Esophagus muscularis mucosa (tissue), 4 donors: ENCODE measurements at regions not wholly inside any gene's neighbourhood (a gene's known extent, or its start where the extent isn't known, plus 50 kb on each side); places are given as distances from the start of the nearest gene placed in this dataset.

Source experiments
- DNase-seq: peaks from one replicate; pipeline ENCODE4 v3.0.0-alpha.2; 2017; ENCODE audit errors: extremely low spot score
- H3K27ac ChIP-seq, 4 donors: fragments of 200-600 bp; sonication (generic); replicated peaks in 1 of 4; 1 replicate in 3 of 4; 2 replicates in 1 of 4; pipeline ENCODE4 v1.5.1; 2016 to 2019; ENCODE audit warnings: mild to moderate bottlenecking in 1 of 4
- H3K27me3 ChIP-seq, 4 donors: fragments of 200-600 bp; sonication (generic); one replicate each; pipeline versions ENCODE4 v1.5.1 to v1.6.0; 2016 to 2019
- H3K36me3 ChIP-seq, 4 donors: fragments of 200-600 bp; sonication (generic); one replicate each; pipeline ENCODE4 v1.5.1; 2016 to 2019
- H3K4me1 ChIP-seq, 4 donors: fragments of 200-600 bp; sonication (generic); one replicate each; pipeline ENCODE4 v1.5.1; 2016 to 2019
- H3K4me3 ChIP-seq, 4 donors: fragments of 200-600 bp; sonication (generic); 1 replicate in 2 of 4; 2 replicates in 2 of 4; pipeline ENCODE4 v1.5.1; 2016 to 2019; ENCODE audit warnings: mild to moderate bottlenecking in 4 of 4, moderate library complexity in 1 of 4
- H3K9me3 ChIP-seq, 4 donors: fragments of 200-600 bp; sonication (generic); 1 replicate in 3 of 4; 2 replicates in 1 of 4; pipeline ENCODE4 v1.5.1; 2016 to 2019
- EP300 ChIP-seq: sonication (generic); formaldehyde crosslinking; IDR thresholded peaks from one replicate; pipeline ENCODE4 v1.6.1; 2017; ENCODE audit warnings: antibody characterized with exemption
- POLR2A ChIP-seq: fragments of 450-650 bp; IDR thresholded peaks from one replicate; pipeline ENCODE4 v1.6.1; 2017; ENCODE audit warnings: antibody characterized with exemption, moderate library complexity, mild to moderate bottlenecking, low read depth
- POLR2AphosphoS5 ChIP-seq, 2 donors: sonication (generic); formaldehyde crosslinking; IDR thresholded peaks; one replicate each; pipeline ENCODE4 v1.6.1; 2017; ENCODE audit warnings: antibody characterized with exemption in 2 of 2
- WGBS: methylation state at CpG from one replicate; pipeline ENCODE4 v1.1.5; 2018; 5-methylcytosine and 5-hydroxymethylcytosine counted together
- intact Hi-C: fragments of 100-400 bp; cut with DNase I; formaldehyde crosslinking; loops from one replicate; pipeline ENCODE4 v1.15.1; 2023
- TF ChIP-seq, protein P1 (sequence below), 3 experiments: fragments of 200-600 bp in 2 of 3; fragments of 450-650 bp in 1 of 3; sonication (generic) in 2 of 3; IDR thresholded peaks; one replicate each; pipeline ENCODE4 v1.5.1; 2017 to 2019; ENCODE audit warnings: antibody characterized with exemption in 3 of 3, mild to moderate bottlenecking in 2 of 3, moderate library complexity in 1 of 3

DNA sequence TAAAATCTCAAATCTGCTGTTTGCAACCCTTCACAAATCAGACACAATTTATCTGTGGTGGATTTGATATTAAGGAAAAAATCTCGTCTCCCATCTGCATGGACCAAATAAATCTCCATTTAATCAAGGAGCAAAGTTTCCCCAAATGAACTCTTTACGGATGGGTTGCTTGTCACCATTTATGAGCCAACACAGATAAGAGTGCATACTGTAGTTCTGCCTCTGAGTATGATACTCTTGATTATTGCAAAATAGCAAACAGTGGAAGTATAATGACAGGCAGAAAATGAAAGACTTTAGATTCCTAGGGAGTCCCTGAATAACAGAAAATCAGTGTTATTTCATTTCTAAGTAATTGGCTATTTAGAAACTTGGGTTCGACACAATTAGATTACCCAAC is 1395.9 kb downstream of the FAM181B start:
- H3K27ac ChIP-seq: no peak overlapping the region
- TF ChIP-seq POLR2AphosphoS5 (IDR thresholded peaks at IDR 0.05): no peak
- TF ChIP-seq EP300: no peak
- no peak for TF ChIP-seq POLR2A
- TF ChIP-seq, protein P1, sequence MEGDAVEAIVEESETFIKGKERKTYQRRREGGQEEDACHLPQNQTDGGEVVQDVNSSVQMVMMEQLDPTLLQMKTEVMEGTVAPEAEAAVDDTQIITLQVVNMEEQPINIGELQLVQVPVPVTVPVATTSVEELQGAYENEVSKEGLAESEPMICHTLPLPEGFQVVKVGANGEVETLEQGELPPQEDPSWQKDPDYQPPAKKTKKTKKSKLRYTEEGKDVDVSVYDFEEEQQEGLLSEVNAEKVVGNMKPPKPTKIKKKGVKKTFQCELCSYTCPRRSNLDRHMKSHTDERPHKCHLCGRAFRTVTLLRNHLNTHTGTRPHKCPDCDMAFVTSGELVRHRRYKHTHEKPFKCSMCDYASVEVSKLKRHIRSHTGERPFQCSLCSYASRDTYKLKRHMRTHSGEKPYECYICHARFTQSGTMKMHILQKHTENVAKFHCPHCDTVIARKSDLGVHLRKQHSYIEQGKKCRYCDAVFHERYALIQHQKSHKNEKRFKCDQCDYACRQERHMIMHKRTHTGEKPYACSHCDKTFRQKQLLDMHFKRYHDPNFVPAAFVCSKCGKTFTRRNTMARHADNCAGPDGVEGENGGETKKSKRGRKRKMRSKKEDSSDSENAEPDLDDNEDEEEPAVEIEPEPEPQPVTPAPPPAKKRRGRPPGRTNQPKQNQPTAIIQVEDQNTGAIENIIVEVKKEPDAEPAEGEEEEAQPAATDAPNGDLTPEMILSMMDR (IDR thresholded peaks at IDR 0.05): no peak
- H3K9me3 ChIP-seq: no peaks in the 10 kb centered on the region
- H3K4me1 ChIP-seq: no peaks in the 10 kb centered on the region
- 76% methylated on average over 3 of the region's 3 CpGs for WGBS
- intact Hi-C loops: no loop called here
- no peak for DNase-seq
- no peak overlapping the region for H3K4me3 ChIP-seq
- no peaks in the 10 kb centered on the region for H3K36me3 ChIP-seq
- H3K27me3 ChIP-seq: no peaks in the 10 kb centered on the region

DNA sequence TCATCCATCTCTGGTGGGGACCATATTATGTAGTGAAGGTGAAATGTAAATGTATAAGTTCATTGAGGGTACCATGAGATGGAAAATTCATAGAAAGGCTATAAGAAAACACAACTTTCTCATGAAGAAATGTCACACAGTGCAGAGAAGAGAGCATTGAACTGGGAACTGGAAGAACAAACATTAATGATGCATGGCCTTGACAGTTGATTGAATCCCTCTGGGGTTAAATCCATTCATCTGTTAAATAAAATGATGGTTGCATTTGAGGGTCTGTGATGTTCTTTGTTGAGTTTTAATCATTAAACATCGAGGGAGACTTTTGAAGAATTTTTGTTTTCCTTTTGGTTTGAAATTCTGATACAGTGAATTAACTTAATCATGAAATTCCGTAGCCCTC is 1401.4 kb downstream of the FAM181B start:
- H3K36me3 ChIP-seq: no peaks in the 10 kb centered on the region
- no peaks in the 10 kb centered on the region for H3K9me3 ChIP-seq
- H3K27me3 ChIP-seq: no peaks in the 10 kb centered on the region
- H3K4me3 ChIP-seq: no peak overlapping the region
- WGBS: 80% methylated on average over 2 of the region's 2 CpGs
- no peak overlapping the region for H3K27ac ChIP-seq
- no peaks in the 10 kb centered on the region for H3K4me1 ChIP-seq
- TF ChIP-seq, protein P1 (IDR thresholded peaks at IDR 0.05): no peak
- TF ChIP-seq EP300: no peak
- no peak for TF ChIP-seq POLR2AphosphoS5 (IDR thresholded peaks at IDR 0.05)
- no peak for TF ChIP-seq POLR2A
- intact Hi-C loops: no loop called here
- no peak for DNase-seq

DNA sequence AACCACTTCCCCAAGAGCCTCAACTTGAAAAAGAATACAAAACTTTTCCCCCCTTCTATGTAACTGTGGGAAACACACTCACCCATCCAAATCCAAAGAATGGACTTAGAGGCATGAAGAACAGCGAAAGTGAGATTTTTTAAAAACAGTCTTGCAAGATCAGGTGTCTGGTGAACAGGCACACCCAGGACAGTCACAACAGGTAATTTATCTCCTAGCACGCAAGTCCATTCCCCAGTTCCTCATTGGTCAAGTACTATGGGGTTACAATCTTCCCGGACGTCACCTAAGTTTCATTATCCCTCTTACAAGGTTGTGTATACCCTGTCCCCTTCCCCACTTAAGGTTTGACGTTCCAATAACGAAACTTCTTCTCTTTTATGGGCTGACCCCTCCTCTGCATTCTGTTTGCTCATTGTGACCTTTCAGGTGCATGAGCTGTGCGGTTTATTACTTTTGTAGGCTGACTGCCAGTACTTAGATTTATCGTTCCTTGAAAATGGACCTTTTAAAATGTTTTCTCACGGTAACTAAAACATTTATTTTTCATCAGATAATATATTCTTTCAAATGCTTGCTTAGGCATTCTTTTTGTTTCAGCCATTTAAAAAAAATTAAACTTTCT is 1401.9 kb downstream of the FAM181B start:
- H3K9me3 ChIP-seq: no peaks in the 10 kb centered on the region
- H3K27ac ChIP-seq: no peak overlapping the region
- H3K36me3 ChIP-seq: no peaks in the 10 kb centered on the region
- no peak for DNase-seq
- 85% methylated on average over 9 of the region's 9 CpGs for WGBS
- H3K27me3 ChIP-seq: no peaks in the 10 kb centered on the region
- TF ChIP-seq POLR2AphosphoS5 (IDR thresholded peaks at IDR 0.05) (no peak), EP300 (no peak), POLR2A (no peak)
- TF ChIP-seq, protein P1 (IDR thresholded peaks at IDR 0.05): no peak
- intact Hi-C loops: no loop called here
- no peak overlapping the region for H3K4me3 ChIP-seq
- no peaks in the 10 kb centered on the region for H3K4me1 ChIP-seq

DNA sequence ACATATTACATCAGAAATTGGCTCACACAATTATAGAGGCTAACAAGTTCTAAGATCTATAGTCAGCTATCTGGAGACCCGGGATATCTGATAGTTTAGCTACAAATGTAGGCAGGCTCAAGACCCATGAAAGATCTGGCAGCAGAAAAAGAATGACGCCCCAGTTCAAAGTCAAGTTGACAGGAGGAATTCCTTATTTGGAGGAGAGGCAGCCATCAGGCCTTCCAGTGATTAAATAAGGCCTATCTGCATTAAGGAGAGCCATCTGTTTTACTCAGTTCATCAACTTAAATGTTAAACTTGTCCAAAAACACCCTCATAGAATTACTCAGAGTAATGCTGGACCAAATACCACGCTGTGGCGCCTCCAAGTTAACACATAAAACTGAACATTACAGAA is 1402.6 kb downstream of the FAM181B start:
- H3K4me1 ChIP-seq: no peaks in the 10 kb centered on the region
- H3K36me3 ChIP-seq: no peaks in the 10 kb centered on the region
- H3K27me3 ChIP-seq: no peaks in the 10 kb centered on the region
- intact Hi-C loops: no loop called here
- TF ChIP-seq, protein P1 (IDR thresholded peaks at IDR 0.05): no peak
- no peak for TF ChIP-seq POLR2AphosphoS5 (IDR thresholded peaks at IDR 0.05)
- TF ChIP-seq EP300: no peak
- no peak for TF ChIP-seq POLR2A
- DNase-seq: no peak
- no peaks in the 10 kb centered on the region for H3K9me3 ChIP-seq
- H3K27ac ChIP-seq: no peak overlapping the region
- no peak overlapping the region for H3K4me3 ChIP-seq
- 69% methylated on average over 4 of the region's 4 CpGs for WGBS
